Skin of body (tissue), 1 donor: ENCODE measurements at regions not wholly inside any gene's neighbourhood (a gene's known extent, or its start where the extent isn't known, plus 50 kb on each side); places are given as distances from the start of the nearest gene placed in this dataset.
"Not testable (repeated sequence)": the region's sequence is repeated elsewhere in the genome, so short reads cannot be mapped to it uniquely, and the experiment has no call there.

Experiments used
- DNase-seq: peaks from one replicate; lab custom pipeline; 2025; lab: John Stamatoyannopoulos, UW

GRCh38 chr12:85425349-85425612, 145.3 kb downstream of the ALX1 start:
- DNase-seq, result no peak

- no peak for DNase-seq
These were observed 145.9 kb downstream of the ALX1 start for GRCh38 chr12:85425926-85426325.

- not testable (repeated sequence) for DNase-seq
These were observed 153.1 kb downstream of the ALX1 start for GRCh38 chr12:85433148-85433547.

GRCh38 chr12:85440271-85440670, 160.3 kb downstream of the ALX1 start:
- DNase-seq, result no peak

GRCh38 chr12:85441025-85441424, 161.0 kb downstream of the ALX1 start:
- DNase-seq, result no peak

- DNase-seq, result no peak
These were observed 161.7 kb downstream of the ALX1 start for GRCh38 chr12:85441741-85442140.

GRCh38 chr12:85445060-85445938, 165.3 kb downstream of the ALX1 start:
- DNase-seq, result no peak

- no peak for DNase-seq
These were observed 168.0 kb downstream of the ALX1 start for GRCh38 chr12:85448031-85448430.

GRCh38 chr12:85448548-85449139, 168.6 kb downstream of the ALX1 start:
- peak; percentile 12 for DNase-seq

GRCh38 chr12:85457016-85457415, 177.0 kb downstream of the ALX1 start:
- no peak for DNase-seq

- no peak for DNase-seq
These were observed 181.1 kb downstream of the ALX1 start for GRCh38 chr12:85461127-85461526.

- DNase-seq, result no peak
These were observed 182.9 kb downstream of the ALX1 start for GRCh38 chr12:85462888-85463287.

GRCh38 chr12:85466890-85467289, 186.9 kb downstream of the ALX1 start:
- no peak for DNase-seq

- peak; percentile 62 for DNase-seq
These were observed 188.5 kb downstream of the ALX1 start for GRCh38 chr12:85468356-85469157.

GRCh38 chr12:85469158-85470086, 189.4 kb downstream of the ALX1 start:
- not testable (repeated sequence) for DNase-seq

- not testable (repeated sequence) for DNase-seq
These were observed 195.3 kb downstream of the ALX1 start for GRCh38 chr12:85475277-85475676.

- DNase-seq, result no peak
These were observed 196.7 kb downstream of the ALX1 start for GRCh38 chr12:85476756-85477155.

- DNase-seq, result no peak
These were observed 204.4 kb downstream of the ALX1 start for GRCh38 chr12:85484387-85484786.

- DNase-seq, result no peak
These were observed 209.2 kb downstream of the ALX1 start for GRCh38 chr12:85489194-85489593.

GRCh38 chr12:85504164-85504563, 224.1 kb downstream of the ALX1 start:
- DNase-seq, result no peak

GRCh38 chr12:85504624-85505023, 224.6 kb downstream of the ALX1 start:
- no peak for DNase-seq
